AML-193 (cell line): ENCODE measurements at regions not wholly inside any gene's neighbourhood (a gene's known extent, or its start where the extent isn't known, plus 50 kb on each side); places are given as distances from the start of the nearest gene placed in this dataset.

Source experiments
- DNase-seq, 2 experiments: peaks; one replicate each; lab custom pipeline; 2025; lab: John Stamatoyannopoulos, UW

DNA sequence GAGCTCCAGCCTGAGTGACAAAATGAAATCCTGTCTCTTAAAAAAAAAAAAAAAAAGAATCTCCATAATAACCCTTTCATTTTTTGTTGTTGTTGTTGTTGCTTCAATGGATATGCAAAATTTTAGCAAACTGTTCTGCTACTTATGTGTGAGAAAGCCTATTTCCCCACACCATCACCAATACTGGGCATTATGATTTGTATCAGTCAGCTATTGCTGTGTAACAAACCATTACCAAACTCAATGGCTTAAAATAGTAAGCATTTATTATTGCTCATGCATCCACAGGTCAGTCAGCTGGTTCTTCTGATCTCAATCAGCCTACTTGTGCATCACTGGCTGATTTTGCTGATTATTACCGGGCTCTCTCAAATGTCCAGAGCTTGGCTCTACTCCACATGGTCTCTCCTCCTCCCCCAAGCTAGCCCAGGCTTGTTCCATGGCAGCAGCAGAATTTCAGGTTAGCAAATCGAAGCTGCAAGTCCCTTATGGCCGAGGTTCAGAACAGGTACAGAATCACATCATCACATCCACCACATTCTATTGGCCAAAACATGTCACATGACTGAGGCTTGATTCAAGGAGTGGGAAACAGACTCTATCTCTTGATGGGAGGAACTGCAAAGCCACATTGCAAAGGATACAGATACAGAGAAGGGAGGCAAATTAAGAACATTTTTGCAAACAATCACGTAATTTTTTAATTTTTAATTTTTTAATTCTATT is 135.1 kb downstream of the MN1 start:
- DNase-seq: no peak

DNA sequence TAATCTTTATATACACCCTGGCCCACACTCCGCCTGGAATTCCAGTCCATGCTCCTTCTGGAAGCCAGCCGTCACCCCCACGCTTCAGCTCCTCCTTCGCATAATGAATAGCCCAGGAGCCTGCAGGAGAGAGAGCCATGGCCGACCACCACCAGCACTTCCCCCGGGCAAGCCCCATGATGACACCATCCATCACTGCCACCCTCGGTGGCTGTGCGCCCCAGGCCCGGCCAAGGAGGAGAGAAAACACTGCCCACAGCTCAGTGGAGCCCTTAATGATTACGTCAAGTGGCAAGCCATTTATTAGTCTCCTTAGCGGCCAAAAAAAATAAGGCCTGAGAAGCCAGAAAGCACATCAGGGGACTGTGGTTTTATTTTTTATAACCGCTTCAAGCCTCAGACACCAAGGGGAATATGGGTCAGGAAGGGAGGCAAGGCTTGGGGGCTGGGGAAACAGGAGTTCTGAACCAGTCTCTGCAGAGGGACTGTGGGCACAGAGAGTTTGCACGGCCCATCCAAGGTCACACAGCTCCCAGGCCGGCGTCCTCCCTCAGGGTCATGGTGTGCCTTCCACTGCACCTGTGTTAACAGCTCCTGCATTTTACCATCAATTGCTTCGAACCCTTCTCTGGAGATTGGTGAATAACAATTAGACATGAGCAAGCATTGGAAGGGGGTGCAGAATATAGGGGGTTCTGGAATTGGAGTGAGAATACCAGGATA is 134.3 kb downstream of the MN1 start:
- no peak for DNase-seq

DNA sequence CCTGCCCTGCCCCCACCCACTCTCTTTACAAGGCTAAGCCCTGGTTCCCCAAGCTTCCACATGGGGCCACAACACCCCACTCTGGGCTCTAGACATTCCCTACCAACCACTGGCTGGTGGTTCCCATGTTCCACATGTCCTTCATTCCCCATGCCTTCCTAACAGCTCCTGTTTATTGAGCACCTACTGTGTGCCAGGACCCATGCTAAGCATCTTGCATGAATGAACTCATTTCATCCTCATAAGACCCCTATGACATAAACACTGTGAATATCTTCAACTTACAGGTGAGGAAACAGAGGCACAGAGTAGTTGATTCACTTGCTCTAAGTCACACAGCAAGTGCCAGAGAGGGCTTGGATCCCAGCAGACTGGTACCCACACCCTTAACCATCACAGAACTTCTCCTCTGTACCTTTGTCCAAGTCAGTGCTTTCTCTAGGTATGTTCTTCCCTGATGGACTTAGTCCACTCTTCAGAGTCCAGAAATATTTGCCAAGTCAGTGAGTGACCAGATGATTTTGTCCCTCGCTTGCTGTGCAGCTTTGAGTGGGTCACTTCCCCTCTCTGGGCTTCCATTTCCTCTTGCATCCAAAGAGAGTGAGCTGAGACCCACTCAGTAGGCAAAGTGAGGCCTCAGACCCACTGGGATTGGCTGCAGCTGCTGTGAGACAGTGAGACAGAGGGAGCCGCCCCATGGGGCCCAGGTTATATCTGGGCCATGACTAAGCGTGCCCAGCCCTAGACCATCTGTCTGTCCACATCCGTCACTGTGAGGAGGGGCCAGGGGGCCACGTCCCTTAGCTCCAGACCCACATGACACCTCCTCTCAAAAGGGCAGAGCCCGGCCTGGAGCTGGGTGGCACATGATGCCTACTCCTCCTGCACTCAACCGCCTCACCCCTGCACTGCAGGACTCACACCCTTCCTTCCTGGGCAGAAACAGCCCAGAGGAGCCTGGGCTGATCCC is 132.4 kb downstream of the MN1 start:
- DNase-seq: no peak

DNA sequence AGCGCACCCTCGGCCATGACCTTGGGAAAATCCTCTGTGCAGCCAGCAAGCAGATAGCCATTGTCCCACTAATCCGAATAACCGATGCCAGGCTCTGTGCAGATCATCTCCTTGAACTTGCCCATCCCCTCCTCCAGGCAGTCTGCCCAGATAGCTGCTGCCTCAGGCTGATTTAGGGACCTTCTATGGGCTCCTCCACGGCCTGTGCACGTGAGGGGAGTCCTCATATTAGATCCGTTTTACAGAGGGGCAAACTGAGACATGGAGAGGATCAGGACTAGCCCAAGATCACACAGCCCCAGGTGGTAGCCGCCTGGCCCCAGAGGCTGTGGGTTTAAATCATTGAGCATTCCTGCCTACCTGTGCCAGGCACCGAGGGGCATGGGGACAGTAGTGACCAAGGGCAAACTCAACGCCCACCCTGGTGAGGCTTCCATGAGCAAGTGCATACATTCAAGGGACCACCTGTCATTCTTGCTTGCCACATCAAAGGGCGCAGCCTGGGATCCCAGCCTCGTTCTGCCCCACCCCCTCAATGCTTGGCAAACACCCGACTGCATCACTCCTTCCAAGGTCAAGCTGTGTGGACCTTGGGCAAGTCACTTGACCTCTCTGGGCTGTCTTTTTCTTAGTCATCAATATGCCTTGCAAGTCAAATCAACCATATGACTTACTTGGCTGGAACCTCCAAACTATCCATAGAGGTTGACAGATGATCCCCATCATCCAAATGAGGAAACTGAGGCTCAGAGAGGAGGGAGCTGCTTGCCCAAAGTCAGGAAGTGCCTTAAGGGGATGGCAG is 131.6 kb downstream of the MN1 start:
- DNase-seq: no peak

DNA sequence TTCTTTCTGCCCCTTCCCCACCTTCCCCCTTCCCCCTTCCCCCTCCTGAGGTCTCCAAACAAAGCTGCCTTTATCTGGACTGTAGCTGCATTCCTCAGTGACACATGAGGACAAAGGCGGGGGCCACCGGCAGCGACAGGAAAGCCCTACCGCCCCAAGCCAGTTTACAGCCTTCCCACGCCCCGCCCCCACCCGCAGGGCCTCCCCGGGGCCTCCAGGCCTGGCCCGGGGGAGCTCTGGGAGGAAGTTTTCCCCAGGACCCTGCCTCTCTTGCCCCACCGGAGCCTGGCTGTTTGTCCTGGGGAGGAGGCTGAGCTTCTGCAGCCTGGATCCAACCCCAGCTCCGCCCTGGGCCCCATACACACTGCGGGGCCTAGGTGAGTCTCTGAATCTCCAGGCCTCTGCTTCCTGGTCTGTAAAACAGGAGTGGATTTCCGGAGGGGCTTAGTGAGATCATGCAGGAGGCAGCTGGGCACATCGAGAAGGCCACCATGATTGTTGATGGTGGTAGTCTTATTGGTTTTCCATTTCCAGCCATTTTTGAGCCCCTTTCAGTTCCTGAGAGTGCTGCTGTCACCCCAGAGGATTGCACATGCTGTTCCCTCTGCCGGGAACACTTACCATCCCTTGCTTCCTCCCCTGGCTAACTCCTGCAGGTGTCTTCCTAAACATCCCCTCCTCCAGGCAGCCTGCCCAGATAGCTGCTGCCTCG is 130.7 kb downstream of the MN1 start:
- no peak for DNase-seq

DNA sequence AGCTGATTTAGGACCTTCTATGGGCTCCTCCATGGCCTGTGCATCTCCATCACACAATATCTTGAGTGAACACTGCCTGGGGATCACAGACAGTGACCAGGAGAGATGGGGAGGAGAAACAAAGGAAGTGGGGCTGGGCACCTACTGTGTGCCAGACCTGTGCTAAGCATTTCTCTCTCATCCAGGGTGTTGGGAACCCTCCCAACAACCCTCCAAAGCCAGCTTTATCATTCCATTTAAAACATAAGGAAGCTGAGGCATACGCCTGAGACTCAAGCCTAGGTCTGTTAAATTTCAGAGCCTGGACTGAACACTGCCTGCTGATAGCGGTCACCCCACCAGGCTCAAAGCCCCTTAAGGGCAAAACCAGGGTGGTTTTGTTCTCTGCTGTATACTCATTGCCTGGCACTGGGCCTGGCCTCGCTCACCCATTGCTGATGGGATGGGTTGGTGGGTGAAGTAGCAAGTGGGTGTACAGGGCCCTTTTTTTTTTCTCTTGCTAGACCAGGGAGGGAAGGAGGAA is 130.1 kb downstream of the MN1 start:
- DNase-seq: no peak

DNA sequence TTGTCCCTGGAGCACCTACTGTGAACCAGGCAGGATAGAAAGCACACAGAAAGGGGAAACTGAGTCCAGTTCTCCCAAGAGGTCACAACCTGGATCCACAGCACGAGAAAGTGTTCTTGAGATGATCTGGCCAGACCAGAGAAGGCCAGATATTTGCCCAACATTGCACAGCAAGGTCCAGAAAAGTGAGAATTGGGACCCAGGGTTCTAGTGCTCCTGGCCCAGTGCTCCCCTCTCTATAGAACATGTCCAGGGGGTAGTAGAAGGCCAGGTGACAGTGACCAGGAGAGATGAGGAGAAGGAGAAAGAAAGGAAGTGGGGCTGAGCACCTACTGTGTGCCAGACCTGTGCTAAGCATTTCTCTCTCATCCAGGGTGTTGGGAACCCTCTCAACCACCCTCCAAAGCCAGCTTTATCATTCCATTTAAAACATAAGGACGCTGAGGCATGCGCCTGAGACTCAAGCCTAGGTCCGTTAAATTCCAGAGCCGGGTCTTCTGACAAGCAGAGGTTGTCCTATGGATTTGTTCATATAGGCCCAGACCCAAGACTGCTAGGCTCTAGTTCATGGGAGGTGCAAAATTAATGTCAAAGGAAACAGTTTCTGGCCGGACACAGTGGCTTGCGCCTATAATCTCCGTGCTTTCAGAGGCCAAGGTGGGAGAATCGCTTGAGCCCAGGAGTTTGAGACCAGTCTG is 128.7 kb downstream of the MN1 start:
- DNase-seq: no peak

DNA sequence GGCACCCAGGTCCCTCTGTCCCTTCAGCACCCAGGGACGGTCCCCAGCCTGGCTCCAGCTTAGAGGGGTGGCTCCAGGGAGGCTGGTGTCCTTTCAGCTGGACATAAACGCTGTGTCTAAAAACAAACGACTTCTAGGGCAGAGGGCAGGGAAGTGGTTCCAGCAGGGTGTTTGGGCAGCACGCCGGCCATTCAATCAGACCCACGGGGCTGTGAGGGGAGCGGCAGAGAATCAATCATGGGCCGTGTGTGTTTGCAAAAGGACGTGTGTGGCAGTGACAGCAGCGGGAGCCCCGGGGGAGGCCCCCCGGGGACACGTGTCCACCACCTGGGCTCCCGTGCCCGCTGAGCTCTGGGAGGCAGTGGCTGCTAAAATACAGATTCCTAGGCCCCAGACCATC is 127.7 kb downstream of the MN1 start:
- DNase-seq: no peak

DNA sequence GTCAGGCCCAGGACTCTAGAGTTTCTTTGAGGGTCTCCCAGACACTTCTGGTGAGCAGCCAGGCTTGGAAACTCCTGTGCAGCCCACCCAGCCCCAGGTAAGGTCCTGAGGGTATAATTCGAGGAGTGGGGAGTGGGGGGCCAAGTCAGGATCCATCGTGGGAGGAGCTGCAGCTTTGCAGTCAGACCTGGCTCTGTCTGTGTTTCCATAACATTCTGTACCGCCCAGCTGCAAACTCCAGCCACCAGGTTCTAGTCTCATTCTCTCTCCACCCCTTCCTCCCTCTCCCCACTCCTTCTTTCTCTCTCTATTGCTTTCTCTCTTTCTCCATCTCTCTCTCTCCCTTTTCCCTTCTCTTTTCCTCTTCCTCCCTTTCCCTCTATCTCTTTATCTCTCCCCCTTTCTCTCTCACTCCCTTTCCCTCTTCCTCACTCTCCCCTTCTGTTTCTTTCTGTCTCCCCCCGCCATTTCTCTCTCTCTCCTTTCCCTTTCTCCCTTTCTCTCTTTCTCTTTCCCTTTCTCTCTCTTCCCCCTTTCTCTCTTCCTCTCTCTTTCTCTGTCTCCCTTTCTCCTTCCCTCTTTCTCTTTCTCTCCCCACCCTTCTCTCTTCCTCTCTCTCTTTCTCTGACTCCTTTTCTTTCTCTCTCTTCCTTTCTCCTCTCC is 127.2 kb downstream of the MN1 start:
- DNase-seq: no peak

DNA sequence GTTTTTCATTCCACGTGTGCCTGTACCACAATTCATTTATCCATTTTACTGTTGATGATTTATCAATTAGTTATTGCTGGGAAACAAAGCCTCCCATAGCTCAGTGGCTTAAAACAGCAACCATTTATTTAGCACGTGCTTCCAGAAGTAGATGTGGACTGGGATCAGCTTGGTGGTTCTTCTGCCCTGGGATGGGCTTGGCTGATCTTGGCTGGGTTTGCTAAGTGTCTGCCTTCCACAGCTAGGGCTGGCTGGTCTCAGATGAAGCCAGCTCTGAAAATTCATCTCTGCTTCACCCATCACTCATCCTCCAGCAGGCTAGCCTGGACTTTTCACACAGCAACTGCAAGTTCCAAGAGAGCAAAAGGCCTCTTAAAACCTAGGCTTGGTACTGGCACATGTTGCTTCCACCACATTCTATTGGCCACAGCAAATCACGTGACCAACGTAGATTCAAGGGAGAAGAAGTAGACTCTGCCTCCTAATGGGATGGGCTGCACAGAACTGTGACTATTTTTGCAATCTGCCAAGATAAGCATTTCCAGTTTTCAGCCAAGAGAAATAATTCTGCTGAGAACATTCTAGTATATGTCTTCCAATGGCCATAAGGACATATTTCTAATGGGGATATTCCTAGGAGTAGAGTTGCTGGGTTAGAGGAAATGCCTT is 124.9 kb downstream of the MN1 start:
- no peak for DNase-seq

DNA sequence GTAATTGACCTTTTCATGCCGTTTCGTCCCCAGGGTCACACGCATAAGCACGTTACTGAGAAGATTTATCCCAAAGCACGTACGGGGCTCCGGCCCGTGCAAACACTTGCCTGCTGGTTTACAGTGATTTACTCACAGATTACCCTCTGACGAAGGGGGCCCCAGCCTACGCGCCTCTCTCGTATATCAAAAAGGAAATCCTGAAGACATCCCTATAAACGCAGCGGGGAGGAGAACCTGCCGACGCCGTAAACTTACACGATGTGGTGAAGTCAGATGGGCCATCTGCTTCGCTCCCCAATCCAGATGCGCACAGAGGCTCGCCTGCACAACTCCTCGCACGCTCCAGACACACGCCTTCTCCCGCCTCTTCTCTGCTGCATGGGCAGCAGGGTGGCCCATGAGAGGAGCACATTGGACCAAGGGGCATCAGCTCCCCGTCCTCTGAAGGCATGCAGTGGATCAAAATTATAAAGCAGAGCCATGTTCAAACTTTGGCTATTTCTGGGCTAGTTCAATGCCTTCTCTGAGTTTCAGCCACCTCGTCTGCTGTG is 123.6 kb downstream of the MN1 start:
- no peak for DNase-seq

DNA sequence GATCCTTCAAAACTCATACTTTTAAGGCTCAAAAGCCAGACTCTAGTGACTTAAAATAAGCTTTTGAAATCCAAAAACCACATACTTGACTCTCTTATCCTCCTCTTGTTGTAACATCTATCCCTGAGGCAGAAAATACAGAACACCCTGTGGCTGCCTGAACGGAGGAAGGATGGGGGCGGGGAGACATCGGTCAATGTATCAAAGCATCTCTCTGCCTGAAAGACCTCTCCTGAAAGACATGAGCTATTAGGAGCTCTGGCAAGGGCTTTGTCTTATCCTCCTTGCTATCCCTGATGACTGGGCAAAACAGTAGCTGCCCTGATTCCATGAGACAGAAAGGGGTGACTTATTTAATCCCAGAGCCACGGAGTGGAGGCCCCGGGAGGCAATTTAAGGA is 122.4 kb downstream of the MN1 start:
- DNase-seq: no peak

DNA sequence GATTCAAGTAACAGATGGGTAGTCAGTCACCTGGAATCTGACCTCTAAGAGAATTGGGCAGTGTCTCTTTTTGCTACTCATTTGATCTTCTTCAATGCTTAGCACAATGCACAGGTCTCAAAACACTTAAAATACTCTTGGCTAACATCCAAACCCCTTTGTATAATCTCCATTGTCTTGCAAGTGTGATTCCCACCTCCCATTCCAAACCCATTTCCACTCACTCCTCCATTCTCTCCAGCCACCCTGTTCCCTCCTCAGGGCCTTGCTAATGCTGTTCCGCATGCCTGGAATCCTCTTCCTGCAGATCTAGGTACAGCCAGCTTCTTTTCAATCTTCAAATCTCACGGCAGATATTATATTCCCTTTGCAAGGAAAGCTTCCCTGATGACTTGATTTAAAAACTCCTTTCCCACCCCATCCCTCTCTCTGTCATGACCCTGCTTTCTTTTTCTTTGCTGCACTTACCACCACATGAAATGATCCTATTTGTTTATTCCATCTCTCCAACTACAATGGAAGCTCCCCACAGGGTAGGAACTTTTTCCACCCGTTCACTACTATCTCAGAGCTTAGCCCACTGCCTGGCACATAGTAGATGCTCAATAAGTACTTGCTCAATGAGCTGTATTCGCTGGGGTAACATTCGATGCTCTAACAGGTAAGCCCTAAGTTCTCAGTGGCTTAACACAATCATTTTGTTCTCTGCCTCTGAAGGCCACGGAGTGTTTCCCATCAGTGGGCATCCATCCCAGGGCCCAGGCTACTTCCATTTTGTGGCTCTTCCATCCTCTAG is 121.7 kb downstream of the MN1 start:
- DNase-seq: no peak

DNA sequence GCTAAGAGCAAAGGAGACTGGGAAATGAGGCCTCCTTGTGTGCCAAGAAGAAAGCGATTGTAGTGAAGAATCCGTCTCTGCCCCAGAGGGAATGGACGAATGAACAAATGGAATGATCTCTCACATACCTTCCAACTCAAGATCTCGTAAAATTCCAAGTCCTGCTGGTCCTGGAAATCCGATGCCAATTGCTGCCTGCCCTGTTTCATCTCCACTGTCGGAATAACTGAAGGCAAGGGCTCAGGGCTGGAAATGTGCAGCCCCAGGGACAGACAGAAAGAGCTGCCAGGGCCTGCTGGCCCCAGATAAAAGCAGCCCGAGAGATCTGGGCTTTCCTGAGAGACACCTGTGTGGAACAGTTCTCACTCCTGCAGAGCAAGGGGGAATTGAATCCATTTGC is 120.9 kb downstream of the MN1 start:
- DNase-seq: no peak

DNA sequence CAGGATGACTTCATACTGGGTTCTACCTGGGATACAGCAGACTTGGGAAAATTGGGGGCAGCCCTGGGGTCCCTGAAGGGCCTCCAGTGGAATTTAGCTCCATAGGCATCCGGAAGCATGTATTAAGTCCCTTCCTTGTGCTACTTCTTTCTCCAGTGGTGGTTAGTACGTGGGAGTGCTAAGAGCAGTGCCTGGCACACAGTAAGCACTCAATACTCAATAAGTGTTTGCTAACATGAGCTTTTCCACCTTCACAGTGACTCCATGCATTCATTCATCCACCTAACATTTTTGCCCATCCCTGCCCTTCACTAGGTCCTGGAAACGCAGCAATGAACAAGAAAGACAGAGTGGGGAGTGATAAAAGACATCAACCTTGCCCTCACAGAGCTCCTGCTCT is 120.5 kb downstream of the MN1 start:
- DNase-seq: no peak

DNA sequence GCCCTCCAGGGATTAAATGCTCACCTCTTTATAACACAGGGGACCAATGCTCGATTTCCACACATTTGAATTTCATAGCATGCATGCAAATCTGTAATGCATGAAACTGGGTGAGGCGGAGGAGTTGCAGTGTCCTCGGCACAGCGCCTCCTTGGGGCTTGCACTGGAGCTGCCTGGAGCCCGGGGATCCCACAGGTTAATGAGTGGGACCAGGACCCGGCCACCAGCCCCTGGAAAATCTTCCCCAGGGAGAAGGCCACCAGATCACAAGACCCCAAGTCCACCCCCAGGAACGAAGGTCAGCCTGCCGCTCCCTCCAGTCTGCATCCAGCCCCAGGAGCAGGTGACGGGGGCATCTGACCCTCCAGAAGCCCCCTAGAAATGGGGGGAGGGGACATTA is 119.1 kb downstream of the MN1 start:
- no peak for DNase-seq

DNA sequence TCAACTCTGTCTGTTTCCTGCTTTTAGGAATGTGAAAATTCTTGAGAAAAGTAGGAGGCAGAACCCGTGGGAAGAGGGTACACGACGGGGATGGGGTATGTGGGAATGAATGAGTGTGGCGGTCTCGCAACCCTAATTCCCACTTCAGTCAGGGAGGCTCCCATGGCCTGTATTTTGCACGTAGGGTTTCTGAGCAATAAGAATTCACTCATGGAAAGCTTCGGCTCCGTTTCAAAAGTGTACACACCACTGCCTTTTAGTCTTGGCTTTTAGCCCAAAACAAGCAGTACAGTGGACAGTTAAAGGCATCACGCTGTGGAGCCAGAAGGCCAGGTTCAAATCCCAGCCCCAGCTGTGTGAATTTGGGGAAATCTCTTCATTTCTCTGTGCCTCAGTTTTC is 116.7 kb downstream of the MN1 start:
- DNase-seq: no peak

DNA sequence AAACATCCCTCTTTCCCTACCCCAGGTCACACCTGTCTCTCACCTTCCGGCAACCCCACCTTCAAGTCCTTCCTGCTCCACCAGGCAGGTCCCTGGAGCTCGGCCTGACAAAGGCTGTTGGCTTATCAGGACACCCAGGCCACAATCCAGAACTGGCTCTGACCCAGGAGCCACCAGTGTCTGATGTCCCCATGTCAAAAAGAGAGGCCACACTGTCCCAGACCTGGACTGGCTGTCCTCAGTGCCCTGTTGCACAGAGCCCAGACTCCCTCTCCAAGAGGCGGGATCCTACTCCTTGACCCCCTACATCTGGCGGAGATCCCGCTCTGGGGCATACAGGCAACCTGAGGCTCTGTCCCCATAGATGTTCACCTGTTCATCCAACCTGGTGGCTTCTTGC is 116.0 kb downstream of the MN1 start:
- no peak for DNase-seq
